ENCODE measurements at regions not wholly inside any gene's neighbourhood (a gene's known extent, or its start where the extent isn't known, plus 50 kb on each side); places are given as distances from the start of the nearest gene placed in this dataset.

- TF ChIP-seq ELK3 (CRISPR knock-in tag; IDR thresholded peaks at IDR 0.05): no peak
- TF ChIP-seq CUX1 (CRISPR knock-in tag; IDR thresholded peaks at IDR 0.05): no peak
- no peak for TF ChIP-seq HNRNPLL (IDR thresholded peaks at IDR 0.05; ENCODE audit: low read depth, low read length, poor library complexity, severe bottlenecking)
- TF ChIP-seq CLOCK (CRISPR knock-in tag; IDR thresholded peaks at IDR 0.05; ENCODE audit: borderline replicate concordance): no peak
- peak; percentile 69; the same call in 1 of the 2 replicates for TF ChIP-seq DMBX1 (CRISPR knock-in tag; IDR thresholded peaks at IDR 0.05; ENCODE audit: borderline replicate concordance)
- no peak for TF ChIP-seq FOXJ3 (CRISPR knock-in tag; IDR thresholded peaks at IDR 0.05)
- TF ChIP-seq SRSF1 (IDR thresholded peaks at IDR 0.05; ENCODE audit: low read depth, low read length): no peak
- TF ChIP-seq ATF3 (IDR thresholded peaks at IDR 0.05): 0 out of 2 replicates have a peak, but pooled peaks have one; percentile 3
- TF ChIP-seq ATF3 (CRISPR knock-in tag; conservative IDR thresholded peaks at IDR 0.05): no peak
- no peak for TF ChIP-seq MEF2A (IDR thresholded peaks at IDR 0.05; ENCODE audit: control insufficient read depth, low read depth, low read length)
- TF ChIP-seq MAFK (IDR thresholded peaks at IDR 0.05; ENCODE audit: low read length): no peak
- no peak for TF ChIP-seq ID3 (CRISPR knock-in tag; IDR thresholded peaks at IDR 0.05)
- TF ChIP-seq ID3 (tag; IDR thresholded peaks at IDR 0.05): no peak
- TF ChIP-seq BRD4 (IDR thresholded peaks at IDR 0.05): 0 out of 2 replicates have a peak, but pooled peaks have one; percentile 36
- TF ChIP-seq HBP1 (CRISPR knock-in tag; IDR thresholded peaks at IDR 0.05): no peak
- no peak for TF ChIP-seq PRMT5 (CRISPR knock-in tag; IDR thresholded peaks at IDR 0.05)
These were observed 74.7 kb upstream of the CITED2 start (continued) for GRCh38 chr6:139448998-139449610.

All from K562 (cell line).